IPS DF 6.9 (cell line): ENCODE measurements at regions not wholly inside any gene's neighbourhood (a gene's known extent, or its start where the extent isn't known, plus 50 kb on each side); places are given as distances from the start of the nearest gene placed in this dataset.

Experiments used
- DNase-seq: peaks from one replicate; pipeline ENCODE4 v3.0.0-alpha.2; 2013; ENCODE audit warnings: low read depth, low spot score
- H3K27ac ChIP-seq: one replicate; pipeline ENCODE4 v1.5.1; 2013; ENCODE audit warnings: low read length, control low read depth
- H3K27me3 ChIP-seq: 2 replicates; pipeline ENCODE4 v1.6.1; 2013; ENCODE audit warnings: mild to moderate bottlenecking, low read length; ENCODE audit not compliant: control insufficient read depth, insufficient read depth
- H3K36me3 ChIP-seq: 2 replicates; pipeline ENCODE4 v1.6.1; 2013; ENCODE audit warnings: low read length; ENCODE audit not compliant: control insufficient read depth, insufficient read depth
- H3K4me1 ChIP-seq: 2 replicates; pipeline ENCODE4 v1.6.1; 2013; ENCODE audit warnings: low read length; ENCODE audit not compliant: control insufficient read depth, insufficient read depth
- H3K4me3 ChIP-seq: 2 replicates; pipeline ENCODE4 v1.5.1; 2013; ENCODE audit warnings: mild to moderate bottlenecking, low read length
- H3K9me3 ChIP-seq: 2 replicates; pipeline ENCODE4 v1.6.1; 2013; ENCODE audit warnings: low read length, inconsistent platforms; ENCODE audit not compliant: control insufficient read depth, insufficient read depth
- WGBS: extraction: QIAGEN DNeasy Blood & Tissue Kit; methylation state at CpG from one replicate; pipeline ENCODE4 v1.1.7; 2013; ENCODE audit warnings: mixed read lengths, missing lambda C conversion rate; ENCODE audit not compliant: insufficient read length, insufficient coverage; 5-methylcytosine and 5-hydroxymethylcytosine counted together

- no peaks in the 10 kb centered on the region for H3K4me1 ChIP-seq
- WGBS = no CpG with 5 or more reads among the region's 2 CpGs
- H3K4me3 ChIP-seq = no peak overlapping the region
- H3K27ac ChIP-seq = no peak overlapping the region
- no peaks in the 10 kb centered on the region for H3K27me3 ChIP-seq
- H3K9me3 ChIP-seq = no peaks in the 10 kb centered on the region
- no peaks in the 10 kb centered on the region for H3K36me3 ChIP-seq
- DNase-seq = no peak
These were observed 113.3 kb upstream of the SERP2 start for GRCh38 chr13:44260336-44260735.

- Histone ChIP-seq H3K4me3 (no peak overlapping the region), H3K36me3 (no peaks in the 10 kb centered on the region), H3K4me1 (no peaks in the 10 kb centered on the region), H3K27ac (no peak overlapping the region), H3K9me3 (no peaks in the 10 kb centered on the region), H3K27me3 (no peaks in the 10 kb centered on the region)
- whole genome bisulfite sequencing = no CpG with 5 or more reads among the region's 20 CpGs
- no peak for DNase-seq
These were observed 109.6 kb upstream of the SERP2 start for GRCh38 chr13:44263751-44264620.

- Histone ChIP-seq H3K27me3 (no peaks in the 10 kb centered on the region), H3K27ac (no peak overlapping the region), H3K36me3 (no peaks in the 10 kb centered on the region), H3K4me3 (no peak overlapping the region), H3K9me3 (no peaks in the 10 kb centered on the region), H3K4me1 (no peaks in the 10 kb centered on the region)
- no peak for DNase-seq
- WGBS = no CpG with 5 or more reads among the region's 3 CpGs
These were observed 107.3 kb upstream of the SERP2 start for GRCh38 chr13:44266305-44266704.

- Histone ChIP-seq H3K36me3 (no peaks in the 10 kb centered on the region), H3K4me3 (no peak overlapping the region), H3K9me3 (no peaks in the 10 kb centered on the region), H3K4me1 (no peaks in the 10 kb centered on the region), H3K27me3 (no peaks in the 10 kb centered on the region), H3K27ac (no peak overlapping the region)
- no CpG with 5 or more reads among the region's 1 CpG for whole genome bisulfite sequencing
- DNase-seq = no peak
These were observed 106.9 kb upstream of the SERP2 start for GRCh38 chr13:44266772-44267171.

GRCh38 chr13:44267203-44267602 is 106.4 kb upstream of the SERP2 start:
- no peaks in the 10 kb centered on the region for H3K27me3 ChIP-seq
- H3K4me1 ChIP-seq = no peaks in the 10 kb centered on the region
- H3K4me3 ChIP-seq = no peak overlapping the region
- no CpG with 5 or more reads among the region's 1 CpG for WGBS
- H3K27ac ChIP-seq = no peak overlapping the region
- no peaks in the 10 kb centered on the region for H3K9me3 ChIP-seq
- no peak for DNase-seq
- H3K36me3 ChIP-seq = no peaks in the 10 kb centered on the region

- Histone ChIP-seq H3K9me3 (no peaks in the 10 kb centered on the region), H3K27ac (no peak overlapping the region), H3K36me3 (no peaks in the 10 kb centered on the region), H3K27me3 (no peaks in the 10 kb centered on the region), H3K4me1 (no peaks in the 10 kb centered on the region), H3K4me3 (no peak overlapping the region)
- DNase-seq = no peak
- WGBS = no CpG with 5 or more reads among the region's 4 CpGs
These were observed 105.6 kb upstream of the SERP2 start for GRCh38 chr13:44267980-44268379.

- H3K27ac ChIP-seq = no peak overlapping the region
- H3K4me1 ChIP-seq = no peaks in the 10 kb centered on the region
- no peak for DNase-seq
These were observed 104.6 kb upstream of the SERP2 start for GRCh38 chr13:44268980-44269379.

GRCh38 chr13:44270150-44270549 is 103.5 kb upstream of the SERP2 start:
- Histone ChIP-seq H3K27me3 (no peaks in the 10 kb centered on the region), H3K9me3 (no peaks in the 10 kb centered on the region), H3K27ac (no peak overlapping the region), H3K4me1 (no peaks in the 10 kb centered on the region), H3K36me3 (no peaks in the 10 kb centered on the region), H3K4me3 (no peak overlapping the region)
- no peak for DNase-seq
- WGBS = no CpG with 5 or more reads among the region's 3 CpGs

More at GRCh38 chr13:44268980-44269379, 104.6 kb upstream of the SERP2 start:
- H3K27me3 ChIP-seq = no peaks in the 10 kb centered on the region
- no peaks in the 10 kb centered on the region for H3K9me3 ChIP-seq
- H3K36me3 ChIP-seq = no peaks in the 10 kb centered on the region
- no peak overlapping the region for H3K4me3 ChIP-seq

GRCh38 chr13:44271031-44271455 is 102.6 kb upstream of the SERP2 start:
- no peak for DNase-seq
- Histone ChIP-seq H3K9me3 (no peaks in the 10 kb centered on the region), H3K27ac (no peak overlapping the region), H3K27me3 (no peaks in the 10 kb centered on the region), H3K4me3 (no peak overlapping the region), H3K4me1 (no peaks in the 10 kb centered on the region), H3K36me3 (no peaks in the 10 kb centered on the region)
- no CpG with 5 or more reads among the region's 4 CpGs for WGBS

GRCh38 chr13:44271473-44271872 is 102.2 kb upstream of the SERP2 start:
- H3K36me3 ChIP-seq = no peaks in the 10 kb centered on the region
- H3K4me3 ChIP-seq = no peak overlapping the region
- no peak for DNase-seq
- no peak overlapping the region for H3K27ac ChIP-seq
- no peaks in the 10 kb centered on the region for H3K4me1 ChIP-seq
- H3K27me3 ChIP-seq = no peaks in the 10 kb centered on the region
- WGBS = no CpG with 5 or more reads among the region's 2 CpGs
- H3K9me3 ChIP-seq = no peaks in the 10 kb centered on the region

- no CpG with 5 or more reads among the region's 1 CpG for WGBS
- no peak overlapping the region for H3K4me3 ChIP-seq
- no peaks in the 10 kb centered on the region for H3K9me3 ChIP-seq
- H3K4me1 ChIP-seq = no peaks in the 10 kb centered on the region
- H3K27ac ChIP-seq = no peak overlapping the region
- H3K27me3 ChIP-seq = no peaks in the 10 kb centered on the region
- DNase-seq = no peak
- H3K36me3 ChIP-seq = no peaks in the 10 kb centered on the region
These were observed 101.7 kb upstream of the SERP2 start for GRCh38 chr13:44271915-44272341.
